NCI-H1417 (cell line): ENCODE measurements at regions not wholly inside any gene's neighbourhood (a gene's known extent, or its start where the extent isn't known, plus 50 kb on each side); places are given as distances from the start of the nearest gene placed in this dataset.
"Not testable (repeated sequence)": the region's sequence is repeated elsewhere in the genome, so short reads cannot be mapped to it uniquely, and the experiment has no call there.

Experiments
- DNase-seq, 3 experiments: peaks; one replicate each; lab custom pipeline; 2025; lab: John Stamatoyannopoulos, UW

DNA sequence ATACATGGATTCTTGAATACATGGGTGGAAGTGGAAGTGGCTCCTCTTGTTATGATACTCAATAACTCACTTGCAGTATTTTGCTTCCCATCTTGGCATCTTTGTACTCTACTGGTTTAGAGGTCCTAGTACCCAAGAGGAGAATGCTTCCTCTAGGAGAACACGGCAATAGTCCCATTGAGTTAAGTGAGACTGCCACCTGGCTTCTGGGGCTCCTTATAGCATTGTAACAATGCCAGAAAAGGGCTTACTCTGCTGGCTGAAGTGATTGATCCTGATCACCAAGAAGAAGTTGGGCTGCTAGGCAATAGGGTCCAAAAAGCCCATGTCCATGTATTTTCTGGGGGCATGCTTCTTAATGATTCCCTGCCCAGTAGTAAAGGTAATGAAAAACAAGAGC is 627.6 kb upstream of the SGCD start:
- DNase-seq = peak in 1 of 3 experiments; percentile 2

DNA sequence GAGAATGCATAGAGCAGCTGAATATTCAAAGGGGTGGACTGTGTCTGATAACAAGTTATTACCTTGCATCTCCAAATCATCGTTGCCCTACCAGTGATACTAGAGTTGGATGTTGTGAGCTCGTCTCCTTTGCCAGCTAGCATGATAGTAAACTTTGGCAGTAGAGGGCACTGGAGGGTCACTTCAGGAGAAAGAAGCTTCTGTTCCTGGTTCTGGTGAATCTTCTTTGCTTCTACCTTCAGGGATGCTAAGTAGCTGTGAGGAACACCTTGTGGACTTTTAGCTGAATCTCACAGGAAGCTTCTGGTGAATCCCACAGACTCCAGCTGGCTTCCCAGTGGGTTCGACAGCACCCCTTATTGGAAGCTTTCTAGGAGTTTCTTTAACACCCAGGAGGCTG is 626.6 kb upstream of the SGCD start:
- DNase-seq = peak in 1 of 3 experiments; percentile 3

DNA sequence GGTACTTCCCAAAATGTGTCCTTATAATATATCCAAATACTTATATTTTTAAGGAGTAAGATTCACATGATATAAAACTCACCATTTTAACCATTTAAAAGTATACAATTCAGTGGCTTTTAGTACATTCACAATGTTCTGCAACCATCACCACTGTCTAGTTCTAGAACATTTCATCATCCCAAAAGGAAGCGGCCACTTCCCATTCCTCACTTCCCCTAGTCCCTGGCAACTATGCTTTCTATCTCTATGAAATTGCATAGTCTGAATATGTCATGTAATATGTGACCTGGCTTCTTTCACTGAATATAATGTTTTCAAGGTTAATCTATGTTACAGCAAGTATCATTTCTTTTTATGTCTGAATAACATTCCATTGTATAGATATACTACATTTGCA is 615.1 kb upstream of the SGCD start:
- DNase-seq = no peak

DNA sequence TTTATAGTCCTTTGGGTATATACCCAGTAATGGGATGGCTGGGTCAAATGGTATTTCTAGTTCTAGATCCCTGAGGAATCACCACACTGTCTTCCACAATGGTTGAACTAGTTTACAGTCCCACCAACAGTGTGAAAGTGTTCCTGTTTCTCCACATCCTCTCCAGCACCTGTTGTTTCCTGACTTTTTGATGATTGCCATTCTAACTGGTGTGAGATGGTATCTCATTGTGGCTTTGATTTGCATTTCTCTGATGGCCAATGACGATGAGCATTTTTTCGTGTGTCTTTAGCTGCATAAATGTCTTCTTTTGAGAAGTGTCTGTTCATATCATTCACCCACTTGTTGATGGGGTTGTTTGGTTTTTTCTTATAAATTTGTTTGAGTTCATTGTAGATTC is 612.5 kb upstream of the SGCD start:
- DNase-seq = not testable (repeated sequence)

DNA sequence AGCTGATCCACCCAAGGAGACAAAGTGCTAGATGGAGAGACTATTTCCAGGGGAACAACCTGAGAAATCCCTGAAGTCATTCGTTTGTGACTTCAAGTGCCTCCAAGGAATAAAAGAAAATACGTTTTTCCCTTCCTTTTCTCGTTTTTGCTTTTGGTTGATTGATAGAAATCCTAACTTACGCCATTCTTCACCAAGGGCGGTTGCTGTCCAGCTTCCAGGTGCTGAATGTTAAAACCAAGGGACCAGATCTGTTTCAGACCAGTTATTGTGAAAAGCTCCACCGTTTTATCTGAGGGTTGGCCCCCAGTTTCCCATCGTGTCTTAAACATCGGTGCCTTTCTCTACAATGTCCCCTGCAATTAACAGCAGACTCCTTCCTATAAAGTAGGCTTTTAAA is 600.7 kb upstream of the SGCD start:
- no peak for DNase-seq

DNA sequence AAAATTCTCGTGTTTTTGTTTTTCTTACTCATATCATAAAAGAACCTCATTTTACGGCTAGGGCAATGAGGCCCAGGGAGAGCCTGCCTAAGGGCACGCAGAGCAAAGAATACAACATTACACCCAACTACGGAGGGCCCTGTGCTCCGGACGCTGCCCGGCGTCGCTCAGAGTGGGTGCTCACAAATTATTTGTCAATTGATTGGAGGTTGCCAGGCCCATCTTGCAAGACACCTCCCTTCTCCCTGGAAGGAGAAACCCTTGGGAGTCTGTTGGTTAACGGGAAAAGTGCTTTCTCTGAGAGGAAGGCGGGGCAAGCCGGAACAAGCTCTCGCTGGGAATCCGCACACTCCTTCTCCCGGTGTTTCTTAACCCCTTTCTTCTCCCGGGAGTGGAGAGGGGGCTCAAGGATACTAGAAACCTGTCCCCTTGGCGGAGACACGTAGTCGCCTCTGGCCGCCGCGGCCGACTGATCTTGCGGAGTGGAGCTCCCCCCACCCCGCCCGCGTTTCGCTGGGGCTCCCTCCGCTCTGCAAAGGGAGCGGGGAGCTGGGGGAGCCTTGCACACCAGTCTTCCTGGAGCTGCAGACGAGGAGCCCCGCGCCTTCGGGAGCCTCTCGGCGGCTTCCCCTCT is 599.3 kb upstream of the SGCD start:
- no peak for DNase-seq

DNA sequence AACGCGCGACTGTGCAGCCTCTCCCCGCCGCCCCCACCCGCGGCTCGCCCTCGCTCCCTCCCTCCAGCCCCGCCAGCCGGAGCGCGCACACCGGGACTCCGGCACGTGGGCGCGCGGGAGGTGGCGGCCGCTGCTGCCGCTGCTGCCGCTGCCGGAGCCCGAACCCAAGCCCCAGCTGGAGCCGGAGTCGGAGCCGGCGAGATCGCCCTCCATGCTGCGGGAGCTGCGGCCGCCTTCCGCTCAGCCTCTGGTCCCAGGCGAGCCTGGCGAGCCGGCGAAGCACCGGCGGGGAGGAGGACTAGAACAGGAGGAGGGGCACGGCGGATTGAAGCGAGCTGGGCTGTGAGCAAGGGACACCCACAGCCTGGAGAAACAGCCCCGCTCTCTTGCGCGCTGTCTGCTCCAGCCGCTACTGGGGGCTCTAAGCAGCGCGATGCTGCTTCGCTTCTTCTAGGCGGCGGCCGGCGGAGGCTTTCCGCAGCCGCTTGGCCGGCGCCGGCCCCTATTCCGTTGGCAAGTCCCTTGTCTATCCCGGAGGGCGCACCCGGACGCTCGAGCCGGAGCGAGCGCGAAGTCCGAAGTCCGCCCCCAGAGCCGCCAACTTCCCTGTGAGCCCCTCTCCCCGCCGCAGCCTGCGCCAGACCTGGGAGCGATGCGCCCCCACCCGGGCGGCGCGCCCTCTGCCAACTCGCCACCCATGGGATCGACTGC is 598.7 kb upstream of the SGCD start:
- DNase-seq = peak; percentile 47 to 80 (median 69)

DNA sequence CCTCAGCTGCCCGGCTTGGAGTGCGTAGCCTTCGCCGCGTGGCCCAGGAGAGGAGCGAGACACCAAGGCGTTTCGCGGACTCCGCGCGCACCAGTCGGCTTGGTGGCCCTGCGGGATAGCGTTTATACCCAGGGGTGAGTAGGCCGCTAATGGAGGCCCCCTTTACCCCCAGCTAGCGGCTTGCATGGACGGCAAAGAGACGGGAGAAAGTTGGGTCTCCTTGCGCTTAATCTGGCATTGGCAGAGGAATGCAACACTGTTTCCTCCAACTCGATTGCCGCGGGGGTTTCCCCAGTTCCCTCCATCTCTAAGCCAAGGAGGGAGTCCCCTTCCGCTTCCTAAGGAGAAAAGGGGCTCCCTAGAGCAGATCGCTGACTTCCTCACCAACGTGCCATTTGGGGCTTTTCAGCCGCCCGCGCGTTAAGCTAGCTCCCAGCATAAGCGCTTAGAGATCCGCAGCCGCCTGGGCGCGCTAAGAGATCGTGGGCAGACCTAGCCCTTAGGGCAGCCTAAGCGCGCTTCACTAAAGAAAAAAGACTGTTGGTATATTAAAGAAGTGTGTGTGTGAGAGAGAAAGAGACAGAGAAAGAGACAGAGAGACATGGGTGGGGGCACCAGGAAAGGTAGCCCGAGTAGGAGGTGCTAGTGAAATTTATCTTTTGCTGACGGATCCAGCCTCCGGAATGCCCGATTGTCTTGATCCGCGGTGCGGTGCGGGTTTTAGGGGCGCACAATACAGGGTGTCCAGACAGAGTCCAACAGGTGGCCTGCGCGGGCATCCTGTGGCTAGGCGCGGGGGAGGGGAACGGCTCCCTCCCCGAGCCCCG is 597.9 kb upstream of the SGCD start:
- DNase-seq = peak; percentile 32 to 71 (median 64)

DNA sequence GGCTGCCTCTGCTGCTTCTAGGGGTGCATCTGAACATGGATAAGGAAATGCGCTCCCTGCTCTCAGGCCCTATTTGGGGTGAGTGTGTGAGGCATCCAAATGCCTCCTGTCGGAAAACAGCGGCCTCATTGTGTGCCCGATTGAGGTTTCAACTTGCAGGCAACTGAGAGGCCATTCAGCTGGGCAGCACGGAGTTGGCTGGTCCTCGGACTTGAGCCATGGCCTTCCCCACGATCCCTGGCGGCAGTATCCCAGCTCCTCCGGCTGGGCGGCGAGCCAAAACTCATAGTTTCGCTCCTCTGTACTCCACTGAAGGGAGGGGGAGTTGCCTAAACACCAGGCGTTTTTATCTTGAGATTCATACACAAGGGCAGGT is 597.3 kb upstream of the SGCD start:
- DNase-seq = peak in 2 of 3 experiments; percentile 37 to 60

DNA sequence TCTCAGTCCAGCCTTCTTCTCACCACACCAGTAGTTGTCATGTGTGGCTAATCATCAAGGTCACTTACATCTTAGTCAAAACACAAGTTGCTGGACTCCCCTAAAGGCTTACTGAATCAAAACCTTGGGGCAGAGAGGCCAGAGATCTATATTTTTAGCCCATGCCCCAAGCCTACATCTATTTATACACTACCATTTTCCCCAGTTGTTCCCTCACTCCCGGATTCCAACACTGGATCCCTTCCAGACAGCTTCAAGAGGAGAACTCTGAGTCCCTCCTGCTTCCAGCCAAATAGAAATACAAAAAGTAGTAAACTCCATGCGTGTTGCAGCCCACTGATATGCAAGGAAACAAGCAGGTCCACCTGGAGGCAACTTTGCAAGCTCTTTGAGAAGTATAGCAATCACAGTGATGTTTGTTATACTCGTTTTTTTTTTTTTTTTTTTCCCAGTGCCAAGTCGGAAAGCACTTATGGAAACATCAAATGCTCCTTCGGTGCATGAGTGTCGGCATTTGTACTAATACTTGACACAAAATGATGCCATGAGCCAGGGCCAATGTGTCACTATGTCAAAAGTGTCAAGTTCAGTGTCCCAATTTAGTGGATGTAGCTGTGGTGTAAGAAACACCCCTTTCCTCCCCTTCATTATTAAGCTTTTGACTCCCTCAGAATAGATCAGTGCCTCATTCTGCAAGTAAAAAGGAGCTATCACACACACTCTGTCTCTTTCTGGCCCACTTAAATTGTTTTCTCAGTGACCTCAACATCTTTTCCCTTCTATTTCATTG is 594.2 kb upstream of the SGCD start:
- no peak for DNase-seq

DNA sequence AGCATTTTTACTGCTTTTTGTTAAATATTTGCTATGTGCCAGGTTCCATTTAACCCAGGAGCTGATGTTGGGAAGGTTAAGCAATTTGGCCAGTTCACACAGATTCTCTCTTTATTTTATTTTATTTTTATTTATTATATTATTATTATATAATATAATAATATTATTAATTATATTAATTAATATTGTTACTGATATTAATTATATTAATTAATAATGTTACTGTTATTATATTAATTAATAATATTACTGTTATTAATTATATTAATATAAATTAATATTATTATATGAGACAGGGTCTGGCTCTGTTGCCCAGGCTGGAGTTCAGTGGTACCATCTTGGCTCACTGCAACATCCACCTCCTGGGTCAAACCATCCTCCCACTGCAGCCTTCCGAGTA is 593.0 kb upstream of the SGCD start:
- no peak for DNase-seq

DNA sequence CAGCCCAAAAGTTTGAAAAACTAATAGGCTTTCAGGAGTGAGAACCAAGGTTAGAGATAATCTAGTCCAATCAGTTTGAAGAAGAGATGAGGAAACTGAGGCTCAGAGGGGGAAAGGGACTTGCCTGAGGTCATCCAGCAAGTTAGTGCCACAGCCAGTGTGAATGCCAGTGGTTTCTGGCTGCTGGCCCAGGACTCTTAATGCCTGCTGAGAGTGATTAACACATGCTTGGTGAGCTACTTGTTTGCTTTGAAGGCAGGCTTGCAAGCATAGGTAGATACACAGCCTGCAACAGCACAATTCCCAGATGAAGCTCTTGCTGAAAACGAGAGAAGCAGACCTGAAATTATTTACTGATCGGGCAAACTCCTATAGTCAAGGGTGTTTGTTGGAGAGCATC is 591.6 kb upstream of the SGCD start:
- peak in 1 of 3 experiments; percentile 39 for DNase-seq

DNA sequence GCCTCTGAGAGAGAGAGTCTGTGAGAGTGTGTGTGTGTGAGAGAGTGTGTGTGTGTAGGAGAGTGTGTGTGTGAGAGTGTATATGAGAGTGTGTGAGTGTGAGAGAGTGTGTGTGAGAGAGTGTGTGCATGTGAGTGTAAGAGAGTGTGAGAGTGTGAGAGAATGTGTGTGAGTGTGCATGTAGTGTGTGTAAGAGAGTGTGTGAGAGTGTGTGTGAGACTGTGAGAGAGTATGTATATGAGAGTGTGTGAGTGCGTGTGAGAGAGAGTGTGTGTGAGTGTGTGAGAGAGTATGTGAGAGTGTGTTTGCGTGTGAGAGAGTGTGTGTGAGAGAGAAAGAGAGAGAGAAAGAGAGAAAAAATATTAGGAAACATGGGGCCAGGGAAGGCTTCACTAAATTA is 588.3 kb upstream of the SGCD start:
- no peak for DNase-seq

DNA sequence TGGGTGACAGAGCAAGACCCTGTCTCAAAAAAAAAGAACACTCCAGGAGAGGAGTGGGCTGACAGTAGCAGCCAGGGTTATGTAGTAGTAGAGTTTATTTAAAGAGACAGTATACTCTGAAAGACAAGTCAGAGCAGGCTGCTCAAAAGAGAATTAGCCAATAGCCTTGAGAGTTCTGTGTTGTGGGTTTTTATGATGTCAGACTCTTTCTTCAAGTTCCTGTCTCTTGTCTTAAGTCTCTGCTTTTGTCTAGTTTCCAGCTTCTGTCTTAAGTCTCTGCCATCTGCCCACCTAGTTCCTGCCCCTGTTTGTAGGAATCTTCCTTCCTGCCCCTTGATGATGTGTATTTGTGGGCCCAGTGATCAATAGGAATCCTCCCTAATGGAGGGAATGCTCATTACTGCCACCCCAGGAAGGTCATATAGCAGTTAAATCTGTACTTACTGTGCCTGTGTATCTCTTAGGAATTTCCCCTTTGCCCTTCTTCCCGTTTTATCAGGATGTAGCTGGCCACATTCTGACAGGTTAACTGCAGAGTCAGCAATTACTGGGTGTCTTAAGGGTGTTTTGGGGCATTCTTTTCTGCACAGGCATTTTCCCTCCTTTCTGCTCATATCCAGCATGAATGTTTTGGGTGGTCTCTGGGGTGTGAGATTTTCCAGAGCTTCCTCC is 580.5 kb upstream of the SGCD start:
- no peak for DNase-seq

DNA sequence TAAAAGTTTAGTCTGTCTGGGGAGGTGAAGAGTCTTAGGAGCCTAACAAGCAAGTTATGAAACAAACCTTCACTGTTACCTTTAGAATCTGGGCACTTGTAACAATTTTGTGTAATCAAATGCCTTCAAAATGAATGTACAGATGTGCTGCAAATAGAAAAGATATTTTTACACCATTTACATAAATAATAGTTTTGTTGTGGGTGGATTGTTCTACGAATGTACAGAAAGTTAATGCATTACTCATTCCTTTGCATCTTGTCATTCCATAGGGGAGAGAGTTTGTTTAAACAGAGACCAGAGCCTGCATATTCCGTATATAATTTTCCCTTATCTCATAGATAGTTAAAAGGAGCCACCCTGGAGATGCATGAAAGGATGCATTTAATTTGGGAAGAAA is 576.9 kb upstream of the SGCD start:
- no peak for DNase-seq

DNA sequence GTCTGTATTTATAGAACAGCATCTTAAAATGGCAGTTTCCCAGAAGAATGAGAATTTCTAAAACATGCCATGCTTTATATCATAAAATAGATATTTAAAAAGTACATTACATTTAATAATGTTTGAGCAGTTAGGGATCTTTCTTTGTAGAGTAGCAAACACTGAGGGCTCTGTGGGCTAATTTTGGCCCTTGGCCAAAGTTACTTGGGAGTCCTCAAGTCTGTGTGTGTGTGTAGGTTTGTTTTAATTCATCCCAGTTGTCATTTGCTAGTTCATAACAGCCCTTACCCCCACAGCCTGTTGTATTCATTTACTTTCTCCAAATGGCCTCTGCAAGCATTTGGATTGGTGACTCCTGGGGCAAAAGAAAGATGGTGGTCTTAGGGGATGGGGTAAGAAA is 576.4 kb upstream of the SGCD start:
- DNase-seq = no peak

DNA sequence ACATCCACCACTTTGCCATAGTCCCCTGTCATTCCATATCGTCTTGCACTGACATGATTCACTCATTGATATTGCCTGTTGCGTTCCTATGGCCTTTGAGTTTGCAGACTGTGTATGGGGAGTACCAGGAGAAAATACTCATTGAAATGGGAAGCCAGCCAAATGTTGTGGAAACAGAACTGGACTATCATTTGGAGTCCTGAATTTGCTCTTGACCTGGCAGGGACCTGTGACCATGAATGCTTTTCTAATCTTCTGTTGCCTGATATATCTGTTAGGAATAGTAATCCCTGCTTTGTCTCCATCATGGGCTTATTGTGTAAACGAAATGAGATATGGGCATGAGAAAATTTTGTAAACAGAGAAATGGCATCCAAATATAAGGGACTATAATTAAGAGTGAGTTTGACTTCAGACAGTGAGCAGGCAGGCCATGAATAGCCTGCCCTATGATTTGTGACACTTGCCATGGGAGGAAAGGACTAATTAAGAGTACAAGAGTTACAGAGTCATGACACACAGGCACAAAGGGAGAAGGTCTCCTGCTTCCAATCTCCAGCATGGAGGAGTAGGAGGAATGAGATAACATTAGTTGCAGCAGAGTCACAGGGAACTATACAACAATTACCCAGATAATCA is 572.9 kb upstream of the SGCD start:
- DNase-seq = peak in 2 of 3 experiments; percentile 20 to 71

DNA sequence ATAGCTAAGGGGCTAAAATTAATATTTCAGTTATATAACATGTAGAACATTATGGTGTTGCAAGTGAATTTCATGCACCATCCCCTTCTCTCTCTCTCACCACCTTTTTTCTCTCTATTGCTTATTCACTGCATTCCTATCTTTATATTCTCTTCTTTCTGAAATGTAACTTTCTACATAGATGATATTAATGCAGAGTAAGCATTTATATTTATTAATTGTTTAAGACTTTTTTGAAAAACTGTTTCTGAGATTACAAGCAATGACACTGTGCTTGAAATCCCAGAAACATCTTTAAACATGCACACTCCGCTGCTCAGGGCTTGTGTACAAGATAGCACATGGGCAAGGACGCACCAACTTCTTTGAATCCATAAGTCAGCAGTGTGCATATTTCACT is 567.7 kb upstream of the SGCD start:
- DNase-seq = no peak

DNA sequence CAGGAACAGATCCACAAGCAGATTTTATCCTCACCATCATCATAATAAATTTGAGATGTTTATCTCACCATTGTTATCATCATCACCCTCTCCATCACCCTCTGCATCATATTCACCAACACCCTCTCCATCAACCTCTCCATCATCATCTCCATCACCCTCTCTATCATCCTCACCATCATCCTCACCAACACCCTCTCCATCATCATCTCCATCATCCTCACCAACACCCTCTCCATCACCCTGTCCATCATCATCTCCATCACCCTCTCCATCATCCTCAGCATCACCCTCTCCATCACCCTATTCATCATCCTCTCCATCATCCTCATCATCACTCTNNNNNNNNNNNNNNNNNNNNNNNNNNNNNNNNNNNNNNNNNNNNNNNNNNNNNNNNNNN is 567.0 kb upstream of the SGCD start:
- no peak for DNase-seq

DNA sequence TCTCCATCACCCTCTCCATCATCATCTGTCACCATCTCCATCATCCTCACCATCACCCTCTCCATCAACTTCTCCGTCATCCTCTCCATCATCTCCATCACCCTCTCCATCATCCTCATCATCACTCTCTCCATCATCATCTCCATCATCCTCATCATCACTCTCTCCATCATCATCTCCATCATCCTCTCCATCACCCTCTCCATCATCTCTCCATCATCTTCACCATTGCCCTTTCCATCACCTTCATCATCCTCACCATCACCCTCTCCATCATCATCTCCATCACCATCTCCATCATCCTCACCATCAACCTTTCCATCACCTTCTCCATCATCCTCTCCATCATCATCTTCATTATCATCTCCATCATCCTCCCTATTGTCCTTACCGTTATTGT is 565.5 kb upstream of the SGCD start:
- no peak for DNase-seq

DNA sequence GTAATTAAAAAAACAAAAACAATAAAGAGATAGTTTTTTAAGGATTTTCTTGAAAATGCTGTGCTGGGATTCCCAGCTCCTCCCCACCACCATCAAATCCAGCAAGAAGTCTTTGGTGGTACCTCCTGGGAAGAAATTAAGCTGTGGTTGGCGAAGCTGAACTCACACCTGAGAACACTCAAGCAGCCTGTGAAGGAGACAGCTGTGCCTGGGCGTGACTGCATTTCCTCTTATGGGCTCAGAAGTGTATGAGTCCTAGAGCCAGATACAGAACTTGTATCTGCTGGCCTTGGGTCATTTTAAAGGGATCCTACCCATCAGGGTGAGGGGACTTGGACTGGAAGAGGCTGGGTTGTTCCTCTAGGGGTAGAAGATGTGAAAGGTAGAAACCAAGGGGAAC is 561.2 kb upstream of the SGCD start:
- peak in 1 of 3 experiments; percentile 1 for DNase-seq
